HUES6 (cell line): ENCODE measurements at regions not wholly inside any gene's neighbourhood (a gene's known extent, or its start where the extent isn't known, plus 50 kb on each side); places are given as distances from the start of the nearest gene placed in this dataset.

Experiments used
- H3K27ac ChIP-seq: 2 replicates; pipeline ENCODE4 v1.7.0; 2013; ENCODE audit warnings: low read depth, mild to moderate bottlenecking, low read length, inconsistent platforms
- H3K27me3 ChIP-seq: 2 replicates; pipeline ENCODE4 v1.6.1; 2013; ENCODE audit warnings: low read length; ENCODE audit not compliant: control insufficient read depth, insufficient read depth
- H3K36me3 ChIP-seq: 2 replicates; pipeline ENCODE4 v1.6.1; 2013; ENCODE audit warnings: low read length; ENCODE audit not compliant: control insufficient read depth, insufficient read depth
- H3K4me1 ChIP-seq: 2 replicates; pipeline ENCODE4 v1.6.1; 2013; ENCODE audit warnings: low read length; ENCODE audit not compliant: control insufficient read depth, insufficient read depth
- H3K4me3 ChIP-seq: 2 replicates; pipeline ENCODE4 v1.5.1; 2013; ENCODE audit warnings: low read depth, low read length
- H3K9ac ChIP-seq: one replicate; pipeline ENCODE4 v1.6.1; 2013; ENCODE audit warnings: mild to moderate bottlenecking, low read length
- H3K9me3 ChIP-seq: 2 replicates; pipeline ENCODE4 v1.6.1; 2013; ENCODE audit warnings: low read depth, low read length; ENCODE audit not compliant: control insufficient read depth, insufficient read depth

DNA sequence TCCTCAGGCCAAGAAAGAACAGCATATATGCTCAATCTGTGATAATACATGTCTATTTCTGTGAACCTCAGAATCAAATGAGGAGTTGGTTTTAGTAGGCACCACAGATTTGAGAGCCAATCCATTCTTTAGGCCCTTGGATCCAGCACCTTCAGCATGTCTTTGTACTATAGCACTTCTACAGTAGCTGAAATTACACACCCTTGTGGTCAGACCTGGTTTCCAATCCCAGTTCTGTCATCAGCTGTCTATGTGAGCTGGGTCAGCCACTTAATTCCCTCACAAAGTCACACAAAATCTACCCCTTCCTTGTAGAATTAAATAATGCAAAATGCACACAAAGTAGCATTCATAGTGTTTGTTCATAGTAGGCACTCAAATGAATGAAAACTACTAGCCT, 381.3 kb upstream of the LARGE1 start:
- H3K36me3 ChIP-seq = no peaks in the 10 kb centered on the region
- no peaks in the 10 kb centered on the region for H3K27me3 ChIP-seq
- H3K9me3 ChIP-seq = 0 out of 2 replicates have a peak, but pooled peaks cover 3% of the 10 kb centered on the region
- no peaks in the 10 kb centered on the region for H3K4me1 ChIP-seq
- H3K4me3 ChIP-seq = no peak overlapping the region
- H3K9ac ChIP-seq = no peak overlapping the region
- H3K27ac ChIP-seq = no peak overlapping the region

DNA sequence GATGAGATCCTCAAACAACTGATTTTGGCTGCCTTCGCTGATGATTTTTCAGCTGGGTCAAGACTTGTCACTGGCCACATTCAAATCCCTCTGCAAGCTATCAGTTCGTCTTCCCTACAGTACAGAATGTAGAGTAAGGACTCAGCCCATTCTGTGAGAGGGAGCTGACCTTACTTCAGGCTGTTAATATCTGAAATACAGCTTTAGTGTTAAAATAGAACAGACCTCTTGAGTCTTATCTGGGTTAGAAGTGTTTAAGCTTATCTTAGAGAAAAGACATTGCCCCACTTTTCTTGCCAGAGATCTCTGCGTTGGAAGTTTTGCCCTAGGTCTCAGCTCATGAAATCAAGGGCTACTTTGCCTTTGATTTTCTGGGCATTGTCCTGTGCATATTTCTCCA, 383.4 kb upstream of the LARGE1 start:
- Histone ChIP-seq H3K9ac (no peak overlapping the region), H3K4me1 (no peaks in the 10 kb centered on the region), H3K27ac (no peak overlapping the region), H3K4me3 (no peak overlapping the region), H3K36me3 (no peaks in the 10 kb centered on the region), H3K27me3 (no peaks in the 10 kb centered on the region), H3K9me3 (0 out of 2 replicates have a peak, but pooled peaks cover 3% of the 10 kb centered on the region)

DNA sequence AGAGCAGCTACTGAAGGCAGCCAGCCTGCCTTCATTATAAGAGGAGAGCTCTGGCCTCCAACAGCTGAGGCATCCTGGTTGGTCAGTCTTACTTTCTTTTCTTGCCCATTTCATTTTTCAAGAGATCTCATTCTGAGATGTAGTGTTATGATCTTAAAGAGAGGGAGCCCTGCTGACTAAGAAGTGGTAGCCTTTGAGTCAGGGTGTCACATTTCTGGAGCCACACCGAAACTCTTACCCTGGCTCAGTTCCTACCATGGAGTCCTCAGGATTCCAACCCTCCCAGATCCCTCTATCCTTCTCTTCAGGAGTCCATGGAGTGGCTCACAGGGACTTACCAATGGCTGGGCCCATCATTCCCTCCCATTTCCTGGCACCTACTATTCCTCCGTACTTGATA, 386.1 kb upstream of the LARGE1 start:
- no peak overlapping the region for H3K27ac ChIP-seq
- no peaks in the 10 kb centered on the region for H3K36me3 ChIP-seq
- H3K9me3 ChIP-seq = 0 out of 2 replicates have a peak, but pooled peaks cover 3% of the 10 kb centered on the region
- H3K9ac ChIP-seq = no peak overlapping the region
- no peaks in the 10 kb centered on the region for H3K4me1 ChIP-seq
- H3K27me3 ChIP-seq = no peaks in the 10 kb centered on the region
- no peak overlapping the region for H3K4me3 ChIP-seq

DNA sequence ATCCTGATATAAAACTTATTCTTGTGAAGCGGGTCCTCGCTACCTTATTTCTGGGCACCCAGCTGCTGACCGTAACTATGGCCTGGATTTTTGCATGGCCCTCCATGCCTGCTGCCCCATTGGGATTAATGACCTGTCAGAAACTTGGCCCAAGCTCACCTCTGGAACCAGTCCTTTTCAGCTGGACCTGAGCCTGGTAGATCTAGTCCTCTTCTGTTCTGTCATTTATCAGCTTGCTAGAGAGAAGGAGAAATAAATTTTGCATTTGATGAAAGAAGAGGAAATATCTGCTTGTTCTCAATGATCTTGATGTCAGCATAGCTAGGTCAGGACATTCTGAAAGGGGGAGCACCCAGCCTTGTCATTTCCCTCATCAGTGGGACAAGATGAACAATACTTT, 387.8 kb upstream of the LARGE1 start:
- no peaks in the 10 kb centered on the region for H3K36me3 ChIP-seq
- no peak overlapping the region for H3K9ac ChIP-seq
- H3K4me1 ChIP-seq = no peaks in the 10 kb centered on the region
- H3K4me3 ChIP-seq = no peak overlapping the region
- H3K9me3 ChIP-seq = 0 out of 2 replicates have a peak, but pooled peaks cover 3% of the 10 kb centered on the region
- H3K27ac ChIP-seq = no peak overlapping the region
- no peaks in the 10 kb centered on the region for H3K27me3 ChIP-seq

DNA sequence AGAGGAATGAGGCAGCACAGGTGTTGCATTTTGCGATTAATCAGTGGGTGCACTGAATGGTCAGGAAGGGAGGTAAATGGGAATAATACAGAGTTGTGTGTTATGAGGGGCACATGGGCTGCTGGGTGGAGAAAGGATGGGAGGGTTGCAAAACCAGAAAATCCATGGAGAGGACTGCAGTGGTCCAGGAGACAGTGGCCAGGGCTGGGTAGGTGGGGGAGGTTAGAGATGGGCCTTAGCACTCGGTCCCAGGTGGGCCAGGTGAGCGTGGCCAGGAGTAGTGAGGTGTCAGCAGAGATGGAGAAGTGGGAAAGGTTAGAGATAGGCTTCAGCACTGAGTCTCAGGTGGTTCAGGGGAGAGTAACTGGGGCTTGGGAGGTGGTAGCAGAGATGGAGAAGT, 399.1 kb upstream of the LARGE1 start:
- peaks cover 35% of the 10 kb centered on the region for H3K9me3 ChIP-seq
- H3K4me3 ChIP-seq = no peak overlapping the region
- no peak overlapping the region for H3K27ac ChIP-seq
- no peaks in the 10 kb centered on the region for H3K36me3 ChIP-seq
- no peak overlapping the region for H3K9ac ChIP-seq
- H3K4me1 ChIP-seq = no peaks in the 10 kb centered on the region
- H3K27me3 ChIP-seq = no peaks in the 10 kb centered on the region

DNA sequence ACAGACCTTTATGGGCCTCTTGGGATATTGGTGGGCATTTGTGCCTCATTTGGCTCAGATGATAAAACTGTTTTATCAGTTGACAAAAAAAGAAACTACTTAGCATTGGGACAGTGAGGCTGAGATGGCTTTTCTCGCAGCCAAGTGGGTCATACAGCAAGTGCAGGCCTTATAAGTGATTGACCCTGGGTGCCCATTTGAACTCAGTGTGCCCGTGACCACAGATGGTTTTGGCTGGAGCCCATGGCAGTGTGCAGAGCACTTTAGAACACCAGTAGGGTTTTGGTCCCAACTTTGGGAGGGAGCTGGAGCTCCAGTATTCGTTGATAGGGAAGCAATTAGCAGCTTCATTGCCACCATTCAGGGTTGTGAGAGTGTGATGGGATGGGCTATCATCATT, 404.5 kb upstream of the LARGE1 start:
- H3K9me3 ChIP-seq = no peaks in the 10 kb centered on the region
- H3K27ac ChIP-seq = no peak overlapping the region
- no peaks in the 10 kb centered on the region for H3K27me3 ChIP-seq
- H3K4me1 ChIP-seq = no peaks in the 10 kb centered on the region
- no peak overlapping the region for H3K4me3 ChIP-seq
- no peaks in the 10 kb centered on the region for H3K36me3 ChIP-seq
- H3K9ac ChIP-seq = no peak overlapping the region

DNA sequence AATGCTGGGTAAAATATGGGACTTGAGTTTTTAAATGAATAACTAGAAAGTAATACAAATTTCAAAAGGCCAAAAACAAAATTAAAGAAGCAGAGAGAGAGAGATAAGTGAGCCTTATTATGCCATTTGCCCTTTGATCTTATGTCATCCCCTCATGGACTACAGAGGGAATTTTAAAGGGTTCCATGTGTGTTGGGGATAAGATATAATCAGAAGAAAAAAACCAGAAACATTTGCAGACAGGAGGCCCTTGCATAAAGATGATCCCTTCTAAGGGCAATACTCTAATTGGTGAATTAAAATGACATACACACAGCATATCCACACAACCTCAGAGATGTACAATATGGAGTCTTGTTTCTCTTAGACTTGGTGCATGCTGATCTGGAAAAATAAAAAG, 406.6 kb upstream of the LARGE1 start:
- Histone ChIP-seq H3K4me1 (no peaks in the 10 kb centered on the region), H3K27me3 (no peaks in the 10 kb centered on the region), H3K9me3 (no peaks in the 10 kb centered on the region), H3K27ac (no peak overlapping the region), H3K9ac (no peak overlapping the region), H3K4me3 (no peak overlapping the region), H3K36me3 (no peaks in the 10 kb centered on the region)

DNA sequence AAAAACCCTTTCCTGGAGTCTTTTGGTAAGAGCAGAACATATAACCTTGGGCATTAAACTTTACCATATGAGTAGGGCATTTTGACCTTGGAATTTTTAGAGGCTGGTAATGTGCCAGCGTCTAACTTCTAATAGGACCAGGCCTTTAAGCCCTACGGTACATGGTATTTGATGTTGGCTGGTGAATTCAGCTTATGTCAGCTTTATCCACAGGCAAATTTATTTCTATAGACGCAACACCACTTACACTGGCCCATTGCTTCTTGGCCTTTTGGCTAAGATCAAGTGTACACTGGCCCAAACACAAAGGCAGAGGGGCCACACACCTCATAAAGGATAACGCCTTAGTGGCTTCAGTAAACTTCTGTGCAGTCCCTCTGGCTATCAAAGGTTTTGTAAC, 410.2 kb upstream of the LARGE1 start:
- Histone ChIP-seq H3K27ac (no peak overlapping the region), H3K9ac (no peak overlapping the region), H3K9me3 (peaks cover 17% of the 10 kb centered on the region), H3K4me3 (no peak overlapping the region), H3K4me1 (no peaks in the 10 kb centered on the region), H3K27me3 (no peaks in the 10 kb centered on the region), H3K36me3 (no peaks in the 10 kb centered on the region)

DNA sequence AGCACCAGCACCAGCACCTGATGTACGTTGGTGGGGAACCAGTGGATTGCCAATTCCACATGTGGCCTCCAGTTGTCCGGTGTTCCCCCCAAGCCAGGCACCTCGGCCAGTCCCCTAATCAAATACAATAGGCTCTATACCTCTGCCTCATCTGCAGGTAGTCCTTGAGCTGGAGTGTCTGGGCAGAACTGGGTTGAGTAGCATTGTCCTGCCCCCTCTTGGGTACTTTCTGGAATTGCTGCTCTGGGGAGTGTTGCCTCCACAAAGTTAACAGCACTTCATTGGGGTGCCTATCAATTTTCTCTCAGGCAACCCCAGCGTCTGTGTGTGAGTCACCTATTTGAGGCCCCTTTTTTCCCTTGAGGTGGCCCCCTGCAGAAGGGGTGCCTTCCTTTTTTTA, 413.0 kb upstream of the LARGE1 start:
- H3K9me3 ChIP-seq = peaks cover 24% of the 10 kb centered on the region
- no peak overlapping the region for H3K4me3 ChIP-seq
- H3K9ac ChIP-seq = no peak overlapping the region
- no peak overlapping the region for H3K27ac ChIP-seq
- no peaks in the 10 kb centered on the region for H3K36me3 ChIP-seq
- H3K4me1 ChIP-seq = no peaks in the 10 kb centered on the region
- H3K27me3 ChIP-seq = no peaks in the 10 kb centered on the region

DNA sequence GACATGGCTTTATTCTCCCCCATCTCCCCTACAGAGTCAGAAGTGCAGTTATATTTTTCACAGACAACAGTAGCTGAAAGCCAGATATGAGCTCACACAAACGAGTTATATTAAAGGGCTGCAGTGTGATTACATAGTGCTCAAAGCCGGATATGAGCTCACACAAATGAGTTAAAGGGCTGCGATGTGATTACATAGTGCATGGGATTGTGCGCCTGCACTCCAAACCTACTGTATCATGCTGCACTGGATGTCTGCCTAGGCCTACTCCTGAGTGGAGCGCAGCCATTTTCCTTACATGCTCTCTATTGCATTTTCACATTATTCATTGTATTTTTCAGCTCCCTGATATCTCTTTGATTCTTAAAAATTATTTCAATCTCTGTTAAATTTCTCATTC, 414.6 kb upstream of the LARGE1 start:
- no peak overlapping the region for H3K9ac ChIP-seq
- H3K27me3 ChIP-seq = no peaks in the 10 kb centered on the region
- peaks cover 24% of the 10 kb centered on the region for H3K9me3 ChIP-seq
- no peak overlapping the region for H3K27ac ChIP-seq
- no peak overlapping the region for H3K4me3 ChIP-seq
- no peaks in the 10 kb centered on the region for H3K4me1 ChIP-seq
- H3K36me3 ChIP-seq = no peaks in the 10 kb centered on the region

DNA sequence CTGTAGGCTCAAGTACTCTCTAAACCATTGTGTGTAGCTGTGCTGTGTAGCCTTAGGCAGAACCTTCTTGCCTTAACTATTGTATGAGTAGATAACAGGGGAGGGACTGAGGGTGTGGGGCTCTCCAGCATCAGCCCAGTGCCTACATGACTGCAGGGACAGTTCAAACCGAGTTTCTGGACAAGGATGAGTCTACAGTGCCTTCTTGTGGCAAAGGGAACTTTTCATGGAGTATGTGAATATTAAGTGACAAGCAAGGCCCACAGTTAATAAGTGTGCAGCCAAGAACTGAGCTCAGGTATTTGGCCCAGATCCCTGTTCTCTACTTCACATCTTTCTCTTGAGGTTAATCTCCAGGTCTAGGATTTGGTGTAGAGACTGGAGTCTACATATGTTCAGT, 424.4 kb upstream of the LARGE1 start:
- no peak overlapping the region for H3K9ac ChIP-seq
- H3K9me3 ChIP-seq = no peaks in the 10 kb centered on the region
- H3K27me3 ChIP-seq = peaks cover 4% of the 10 kb centered on the region; the same call in 1 of the 2 replicates

More for the DNA sequence above, 424.4 kb upstream of the LARGE1 start:
- Histone ChIP-seq H3K27ac (no peak overlapping the region), H3K4me1 (no peaks in the 10 kb centered on the region), H3K4me3 (no peak overlapping the region), H3K36me3 (no peaks in the 10 kb centered on the region)
